AG04449 (cell line): ENCODE measurements at regions not wholly inside any gene's neighbourhood (a gene's known extent, or its start where the extent isn't known, plus 50 kb on each side); places are given as distances from the start of the nearest gene placed in this dataset.

Experiments used
- CTCF ChIA-PET: fragments of 350-600 bp; formaldehyde crosslinking; extraction: SDS; loops from one replicate; lab custom pipeline; 2021; ENCODE audit warnings: antibody characterized with exemption; lab: Yijun Ruan, JAX
- POLR2A ChIA-PET: fragments of 400-600, 350-600 bp; formaldehyde crosslinking; extraction: SDS; loops from one replicate; lab custom pipeline; 2020; ENCODE audit warnings: antibody characterized with exemption, inconsistent platforms; lab: Yijun Ruan, JAX
- DNase-seq: peaks from one replicate; pipeline ENCODE4 v3.0.0-alpha.2; 2010; ENCODE audit warnings: low read depth, low spot score
- H3K4me3 ChIP-seq: 2 replicates; pipeline ENCODE4 v1.5.1; 2011; ENCODE audit warnings: low read depth, mild to moderate bottlenecking, control low read depth, low read length
- CTCF ChIP-seq: IDR thresholded peaks from one replicate; pipeline ENCODE4 v1.5.1; 2011; ENCODE audit warnings: mild to moderate bottlenecking, moderate library complexity, low read length, control low read depth, inconsistent platforms; ENCODE audit not compliant: insufficient read depth; ENCODE audit errors: missing control alignments

GRCh38 chr2:222013889-222014288 is 284.9 kb downstream of the PAX3 start:
- TF ChIP-seq CTCF = no peak
- CTCF ChIA-PET = interaction anchor here (1.2 to 5.1 kb wide), 2 partner anchors 11 to 384 kb away, joined by 3 to 21 read pairs; no protein-coding TSS in a partner anchor

DNA sequence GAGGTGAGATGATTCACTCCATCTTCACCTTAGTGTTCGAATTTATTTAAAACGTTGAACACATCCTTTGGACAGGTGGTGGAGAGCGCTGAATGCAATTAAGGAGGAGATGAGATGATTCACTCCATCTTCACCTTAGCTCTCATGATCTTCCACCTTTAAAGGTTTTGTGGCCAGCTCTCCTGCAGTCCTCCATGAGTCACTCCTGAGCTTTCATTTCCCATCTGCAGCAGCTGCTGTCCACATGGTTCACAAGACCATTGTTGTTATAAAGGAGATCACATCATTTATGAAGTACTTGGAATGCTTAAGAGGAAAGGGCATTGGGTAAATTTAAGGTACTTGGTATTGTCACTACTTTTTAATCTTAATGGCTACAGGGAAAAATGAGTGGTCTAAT is 298.5 kb downstream of the PAX3 start:
- CTCF ChIA-PET = interaction anchor here (1.3 kb wide), 1 partner anchor 25 kb away, joined by 3 read pairs; no protein-coding TSS in a partner anchor
- no peak overlapping the region for H3K4me3 ChIP-seq
- DNase-seq = peak; percentile 45
- POLR2A ChIA-PET = no interaction called here
- TF ChIP-seq CTCF = no peak

More at GRCh38 chr2:222013889-222014288, 284.9 kb downstream of the PAX3 start:
- no peak overlapping the region for H3K4me3 ChIP-seq
- POLR2A ChIA-PET = no interaction called here
- DNase-seq = no peak

- DNase-seq = peak; percentile 9
- ChIA-PET POLR2A (no interaction called here), CTCF (interaction anchor here (0.7 to 1.3 kb wide), 2 partner anchors 26 to 753 kb away, joined by 3 read pairs; no protein-coding TSS in a partner anchor)
- TF ChIP-seq CTCF = no peak
- H3K4me3 ChIP-seq = no peak overlapping the region
Observed at GRCh38 chr2:221999717-222000116, 299.1 kb downstream of the PAX3 start.

GRCh38 chr2:221999166-221999565 is 299.6 kb downstream of the PAX3 start:
- POLR2A ChIA-PET = no interaction called here
- H3K4me3 ChIP-seq = no peak overlapping the region
- no peak for TF ChIP-seq CTCF
- DNase-seq = no peak
- CTCF ChIA-PET = interaction anchor here (0.7 to 1.3 kb wide), 2 partner anchors 26 to 754 kb away, joined by 3 read pairs; no protein-coding TSS in a partner anchor

DNA sequence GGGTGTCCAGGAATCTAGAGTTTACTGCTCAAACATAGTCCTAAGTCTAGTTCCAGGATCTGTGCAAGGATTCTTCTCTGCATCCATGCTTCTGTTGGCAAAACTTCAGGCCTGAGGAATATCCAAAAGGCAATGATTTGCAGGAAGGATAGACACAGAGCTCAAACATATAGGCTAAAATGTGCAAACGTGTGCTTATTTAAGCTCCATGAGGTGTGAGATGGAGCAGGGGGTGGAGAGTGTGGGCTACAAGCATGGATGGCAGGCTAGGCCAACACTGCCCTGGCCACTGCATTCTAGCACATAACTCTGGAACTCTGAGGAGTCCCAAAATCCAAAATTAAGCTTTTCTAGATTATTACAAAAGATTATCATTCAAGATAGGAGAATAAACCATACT is 301.1 kb downstream of the PAX3 start:
- H3K4me3 ChIP-seq = no peak overlapping the region
- CTCF ChIA-PET = interaction anchor here (0.7 to 0.9 kb wide), 2 partner anchors 27 to 28 kb away, joined by 3 to 4 read pairs; no protein-coding TSS in a partner anchor

More for the DNA sequence above, 301.1 kb downstream of the PAX3 start:
- POLR2A ChIA-PET = no interaction called here
- no peak for TF ChIP-seq CTCF
- no peak for DNase-seq
